Lung (tissue), 11 donors: ENCODE measurements at regions not wholly inside any gene's neighbourhood (a gene's known extent, or its start where the extent isn't known, plus 50 kb on each side); places are given as distances from the start of the nearest gene placed in this dataset.

Experiments
- ATAC-seq: fragments of 200-7000 bp; cut with Tn5 transposase; one replicate; pipeline ENCODE4 v1.9.1; 2020; ENCODE audit warnings: moderate number of reproducible peaks; ENCODE audit not compliant: insufficient read depth, low FRiP score
- DNase-seq, 3 donors: peaks; one replicate each; pipeline ENCODE4 v3.0.0-alpha.2; 2013 to 2017
- H3K27ac ChIP-seq, 2 donors: one replicate each; pipeline ENCODE4 v1.5.1; 2013; ENCODE audit warnings: mild to moderate bottlenecking in 2 of 2, moderate library complexity in 2 of 2, control low read depth in 1 of 2, inconsistent platforms in 1 of 2, low read depth in 1 of 2, low read length in 1 of 2
- H3K27me3 ChIP-seq, 3 donors: one replicate each; pipeline ENCODE4 v1.5.1; 2013; ENCODE audit warnings: low read length in 2 of 3; ENCODE audit not compliant: control insufficient read depth in 3 of 3, insufficient read depth in 3 of 3
- H3K36me3 ChIP-seq, 4 donors: one replicate each; pipeline ENCODE4 v1.5.1; 2013; ENCODE audit warnings: low read length in 4 of 4, mild to moderate bottlenecking in 1 of 4, moderate library complexity in 1 of 4; ENCODE audit not compliant: control insufficient read depth in 4 of 4, insufficient read depth in 4 of 4
- H3K4me1 ChIP-seq, 5 donors: one replicate each; pipeline ENCODE4 v1.5.1; 2013; ENCODE audit warnings: low read length in 5 of 5, mild to moderate bottlenecking in 2 of 5, moderate library complexity in 1 of 5; ENCODE audit not compliant: control insufficient read depth in 5 of 5, insufficient read depth in 5 of 5
- H3K4me3 ChIP-seq: one replicate; pipeline ENCODE4 v1.5.1; 2013; ENCODE audit warnings: mild to moderate bottlenecking, control low read depth, moderate library complexity
- H3K9ac ChIP-seq, 2 donors: one replicate each; pipeline ENCODE4 v1.5.1; 2013; ENCODE audit warnings: low read length in 2 of 2, control low read depth in 1 of 2; ENCODE audit not compliant: insufficient read depth in 1 of 2
- H3K9me3 ChIP-seq, 4 donors: one replicate each; pipeline ENCODE4 v1.5.1; 2013; ENCODE audit warnings: low read length in 3 of 4, mild to moderate bottlenecking in 1 of 4, moderate library complexity in 1 of 4; ENCODE audit not compliant: control insufficient read depth in 4 of 4, insufficient read depth in 3 of 4
- WGBS, 2 donors: extraction: QIAGEN DNeasy Blood & Tissue Kit; methylation state at CpG; one replicate each; pipeline ENCODE4 v1.1.7; 2013; 5-methylcytosine and 5-hydroxymethylcytosine counted together
- TF ChIP-seq, protein P1 (sequence below): IDR thresholded peaks from 2 replicates; pipeline ENCODE4 v1.5.1; 2012; ENCODE audit warnings: mild to moderate bottlenecking; ENCODE audit errors: control extremely low read depth, extremely low read depth
- donor health status: control.
- donor health status: control.
- donor health status: Bipolar disorder and iron deficiency.
- donor health status: healthy.
- donor health status: DM: yes; HTN: yes; CAD: no.

DNA sequence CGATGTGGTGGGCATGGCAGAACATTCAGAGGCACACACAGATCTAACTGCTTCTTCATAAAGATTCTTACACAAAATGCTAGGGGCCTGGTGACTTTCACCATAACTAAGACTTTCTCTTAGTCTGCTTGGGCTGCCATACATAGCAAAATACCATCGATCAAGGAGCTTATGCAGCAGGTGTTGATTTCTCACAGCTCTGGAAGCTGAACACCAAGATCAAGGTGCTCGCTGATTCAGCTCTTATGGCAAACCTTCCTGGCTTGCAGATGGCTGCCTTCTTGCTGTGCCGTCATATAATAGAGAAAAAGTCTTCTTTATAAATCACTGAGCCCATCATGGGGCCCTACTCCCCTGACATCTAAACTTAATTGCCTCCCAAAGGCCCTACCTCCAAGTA, 487.3 kb downstream of the AJAP1 start:
- no peak overlapping the region for H3K9ac ChIP-seq
- peaks cover 0 to 2% (median 0%) of the 10 kb centered on the region in 4 donors for H3K9me3 ChIP-seq
- TF ChIP-seq, protein P1, sequence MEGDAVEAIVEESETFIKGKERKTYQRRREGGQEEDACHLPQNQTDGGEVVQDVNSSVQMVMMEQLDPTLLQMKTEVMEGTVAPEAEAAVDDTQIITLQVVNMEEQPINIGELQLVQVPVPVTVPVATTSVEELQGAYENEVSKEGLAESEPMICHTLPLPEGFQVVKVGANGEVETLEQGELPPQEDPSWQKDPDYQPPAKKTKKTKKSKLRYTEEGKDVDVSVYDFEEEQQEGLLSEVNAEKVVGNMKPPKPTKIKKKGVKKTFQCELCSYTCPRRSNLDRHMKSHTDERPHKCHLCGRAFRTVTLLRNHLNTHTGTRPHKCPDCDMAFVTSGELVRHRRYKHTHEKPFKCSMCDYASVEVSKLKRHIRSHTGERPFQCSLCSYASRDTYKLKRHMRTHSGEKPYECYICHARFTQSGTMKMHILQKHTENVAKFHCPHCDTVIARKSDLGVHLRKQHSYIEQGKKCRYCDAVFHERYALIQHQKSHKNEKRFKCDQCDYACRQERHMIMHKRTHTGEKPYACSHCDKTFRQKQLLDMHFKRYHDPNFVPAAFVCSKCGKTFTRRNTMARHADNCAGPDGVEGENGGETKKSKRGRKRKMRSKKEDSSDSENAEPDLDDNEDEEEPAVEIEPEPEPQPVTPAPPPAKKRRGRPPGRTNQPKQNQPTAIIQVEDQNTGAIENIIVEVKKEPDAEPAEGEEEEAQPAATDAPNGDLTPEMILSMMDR: no peak
- DNase-seq (no peak), ATAC-seq (no peak)
- H3K36me3 ChIP-seq: no peaks in the 10 kb centered on the region
- H3K27me3 ChIP-seq: no peaks in the 10 kb centered on the region
- no peaks in the 10 kb centered on the region for H3K4me1 ChIP-seq
- H3K4me3 ChIP-seq: no peak overlapping the region
- 85 to 88% methylated on average over 4 of the region's 4 CpGs for WGBS, 2 donors
- H3K27ac ChIP-seq: no peak overlapping the region

DNA sequence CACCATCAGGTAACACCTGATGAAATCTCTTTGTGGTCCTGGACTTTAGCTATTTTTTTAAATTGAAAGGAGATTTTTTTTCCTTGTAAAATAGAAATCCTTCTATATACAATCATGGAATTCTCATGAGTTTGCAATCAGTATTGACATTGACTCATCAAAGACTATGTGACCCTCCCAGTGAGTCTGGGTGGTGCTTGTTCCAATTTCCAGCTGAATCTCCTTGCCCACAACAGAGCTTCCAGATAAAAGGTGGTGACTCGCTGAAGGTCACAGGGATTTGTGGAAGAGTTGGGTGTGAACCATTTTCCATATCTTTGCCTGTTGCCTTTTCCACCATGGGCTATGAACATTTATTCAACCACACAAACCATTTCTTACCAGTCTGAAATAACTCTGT, 486.6 kb downstream of the AJAP1 start:
- H3K27me3 ChIP-seq: no peaks in the 10 kb centered on the region
- 89 to 91% methylated on average over 1 of the region's 1 CpG for WGBS, 2 donors
- H3K4me3 ChIP-seq: no peak overlapping the region
- TF ChIP-seq, protein P1: no peak
- ATAC-seq (no peak), DNase-seq (no peak)
- H3K4me1 ChIP-seq: no peaks in the 10 kb centered on the region
- H3K27ac ChIP-seq: no peak overlapping the region
- peaks cover 0 to 2% (median 0%) of the 10 kb centered on the region in 4 donors for H3K9me3 ChIP-seq
- no peaks in the 10 kb centered on the region for H3K36me3 ChIP-seq
- no peak overlapping the region for H3K9ac ChIP-seq

DNA sequence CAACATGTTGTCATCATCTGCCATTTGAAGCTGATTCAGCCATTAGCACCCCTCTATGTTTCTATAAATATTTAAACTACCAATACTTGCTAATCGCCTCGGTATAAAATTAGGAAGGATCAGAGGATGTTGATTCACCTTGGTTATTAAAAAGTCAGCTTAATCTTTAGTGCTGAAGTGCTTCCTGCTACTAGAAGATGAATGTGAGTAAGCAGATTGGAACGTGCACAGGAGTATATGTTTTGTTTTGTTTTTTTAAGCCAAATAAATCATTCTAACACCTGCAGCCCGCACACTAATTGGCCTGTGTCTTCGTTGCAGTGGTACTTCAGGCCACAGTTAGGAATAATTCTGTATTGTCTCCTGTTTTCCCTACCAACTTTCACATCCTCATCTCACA, 485.7 kb downstream of the AJAP1 start:
- no peak for ATAC-seq
- no peaks in the 10 kb centered on the region for H3K36me3 ChIP-seq
- DNase-seq: no peak
- H3K27me3 ChIP-seq: peaks cover 0 to 2% (median under 1%) of the 10 kb centered on the region in 3 donors
- no peaks in the 10 kb centered on the region for H3K4me1 ChIP-seq
- TF ChIP-seq, protein P1: no peak
- H3K4me3 ChIP-seq: no peak overlapping the region
- peaks cover 0 to 2% (median 0%) of the 10 kb centered on the region in 4 donors for H3K9me3 ChIP-seq
- 54 to 63% methylated on average over 5 of the region's 5 CpGs for WGBS, 2 donors
- no peak overlapping the region for H3K9ac ChIP-seq
- no peak overlapping the region for H3K27ac ChIP-seq

DNA sequence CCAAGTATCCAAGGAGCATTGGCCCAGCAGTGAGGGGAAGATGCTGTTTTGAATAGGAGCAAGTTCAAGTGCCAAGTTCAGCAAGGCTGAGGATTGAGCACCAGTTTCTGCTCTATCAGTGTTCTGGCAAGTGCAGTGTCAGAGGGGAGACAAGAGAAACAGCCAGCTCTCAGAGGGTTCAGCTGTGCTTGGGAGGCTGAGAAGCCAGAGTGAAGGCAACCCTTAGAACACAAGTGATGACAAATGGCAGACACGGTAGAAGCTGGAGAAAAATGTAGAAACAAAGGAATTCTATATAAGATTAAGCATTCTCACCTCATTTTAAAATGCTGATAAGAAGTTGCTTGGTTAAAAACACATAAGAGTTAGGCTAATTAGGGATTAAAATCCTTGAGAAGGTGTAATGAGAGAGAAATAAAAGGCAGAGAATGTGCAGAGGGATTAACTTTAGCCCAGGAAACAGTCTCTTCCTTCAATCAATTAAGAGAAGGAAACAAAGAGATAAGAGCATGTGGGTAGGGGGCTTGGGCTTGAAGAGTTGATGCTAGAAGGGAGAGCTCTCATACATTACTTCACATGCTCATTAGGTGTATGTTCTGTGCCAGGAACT, 475.4 kb downstream of the AJAP1 start:
- Histone ChIP-seq H3K4me1 (no peaks in the 10 kb centered on the region), H3K27me3 (peaks cover 0 to 7% (median 0%) of the 10 kb centered on the region in 3 donors)
- WGBS, 2 donors: 39 to 48% methylated on average over 1 of the region's 1 CpG

More for the DNA sequence above, 475.4 kb downstream of the AJAP1 start:
- DNase-seq (no peak), ATAC-seq (no peak)
- no peak overlapping the region for H3K4me3 ChIP-seq
- TF ChIP-seq, protein P1: no peak
- H3K36me3 ChIP-seq: no peaks in the 10 kb centered on the region
- H3K27ac ChIP-seq: no peak overlapping the region
- H3K9ac ChIP-seq: no peak overlapping the region
- H3K9me3 ChIP-seq: peaks cover 0 to 10% (median 1%) of the 10 kb centered on the region in 4 donors
